Testis (tissue), 2 donors: ENCODE measurements at regions not wholly inside any gene's neighbourhood (a gene's known extent, or its start where the extent isn't known, plus 50 kb on each side); places are given as distances from the start of the nearest gene placed in this dataset.
A peak's percentile ranks its signal among the peaks of the same experiment; 100 is the strongest.

Experiments used
- DNase-seq: peaks from one replicate; pipeline ENCODE4 v3.0.0-alpha.2; 2019
- H3K27ac ChIP-seq, 2 donors: fragments of 200-600 bp; sonication (generic); one replicate each; pipeline ENCODE4 v1.5.1; 2019
- H3K27me3 ChIP-seq: fragments of 200-600 bp; sonication (generic); one replicate; pipeline ENCODE4 v1.5.1; 2019
- H3K36me3 ChIP-seq: fragments of 200-600 bp; sonication (generic); one replicate; pipeline ENCODE4 v1.5.1; 2017; ENCODE audit warnings: low read depth; ENCODE audit errors: missing control alignments
- H3K4me1 ChIP-seq: fragments of 200-600 bp; sonication (generic); one replicate; pipeline ENCODE4 v1.5.1; 2019
- H3K4me3 ChIP-seq, 2 donors: fragments of 200-600 bp; sonication (generic); one replicate each; pipeline ENCODE4 v1.5.1; 2017 to 2019
- H3K9me3 ChIP-seq: fragments of 200-600 bp; sonication (generic); one replicate; pipeline ENCODE4 v1.5.1; 2017
- POLR2A ChIP-seq: fragments of 450-650 bp; IDR thresholded peaks from one replicate; pipeline ENCODE4 v1.6.1; 2017; ENCODE audit warnings: antibody characterized with exemption, mild to moderate bottlenecking, moderate library complexity
- WGBS, 2 donors: methylation state at CpG; one replicate each; pipeline ENCODE4 v1.1.5; 2018; 5-methylcytosine and 5-hydroxymethylcytosine counted together
- intact Hi-C: fragments of 100-400 bp; cut with DNase I; formaldehyde crosslinking; loops from one replicate; pipeline ENCODE4 v1.15.1; 2023; ENCODE audit warnings: low total_unique reads
- TF ChIP-seq, protein P1 (sequence below), 3 experiments: fragments of 450-650 bp in 2 of 3; fragments of 200-600 bp in 1 of 3; sonication (generic) in 1 of 3; IDR thresholded peaks; one replicate each; pipeline ENCODE4 v1.5.1; 2016 to 2019; ENCODE audit warnings: antibody characterized with exemption in 3 of 3, mild to moderate bottlenecking in 2 of 3, moderate library complexity in 1 of 3

DNA sequence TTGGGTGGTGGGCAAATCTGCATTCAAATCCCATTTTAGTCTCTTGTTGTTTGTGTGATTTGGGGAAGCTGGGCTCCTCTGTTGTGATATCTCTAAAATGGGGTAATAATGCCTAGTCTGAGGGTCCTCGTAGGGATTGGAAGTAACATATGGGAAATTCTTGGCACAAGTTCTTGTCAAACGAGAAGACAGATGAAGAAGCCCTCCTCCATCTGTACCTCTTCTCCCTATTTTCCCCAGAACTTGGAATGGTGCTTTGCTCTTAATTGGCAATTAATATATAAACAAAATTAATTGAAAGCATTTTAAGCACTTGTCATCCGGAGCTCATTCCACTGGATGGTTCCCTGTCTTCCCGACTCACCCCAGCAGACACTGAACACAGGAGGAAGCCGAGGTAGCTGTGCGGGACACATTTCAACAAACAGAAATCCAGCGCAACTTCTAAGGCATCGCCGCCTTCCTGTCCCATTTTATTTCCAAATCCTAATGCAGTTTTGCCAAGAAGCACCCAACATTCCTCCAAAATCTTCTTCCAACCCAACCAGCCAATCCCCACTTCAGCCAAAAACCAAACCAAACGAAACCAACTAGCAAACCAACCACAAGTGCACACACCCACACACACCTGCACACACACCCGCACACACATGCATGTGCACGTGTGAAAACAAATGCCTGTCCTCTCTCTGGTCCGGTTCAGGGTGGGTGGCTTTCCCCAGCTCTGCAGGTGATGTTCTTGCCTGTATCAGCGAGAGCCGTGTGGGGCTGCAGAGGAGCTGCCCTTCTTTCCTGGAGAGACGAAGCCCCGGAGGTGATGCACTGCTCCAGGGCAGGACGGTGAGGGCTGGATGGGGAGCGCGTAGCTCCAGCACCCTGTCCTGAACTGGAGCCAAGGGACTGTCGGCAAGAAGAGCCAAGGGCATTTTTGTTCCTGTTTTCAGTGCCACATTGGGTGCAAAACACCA lies 100.8 kb upstream of the B3GAT1 start:
- 80 to 84% methylated on average over 21 of the region's 21 CpGs for WGBS, 2 donors
- no peaks in the 10 kb centered on the region for H3K9me3 ChIP-seq
- peak; percentile 2 for DNase-seq
- no peaks in the 10 kb centered on the region for H3K4me1 ChIP-seq
- intact Hi-C loops: no loop called here
- H3K27ac ChIP-seq: no peak overlapping the region
- TF ChIP-seq POLR2A: no peak
- TF ChIP-seq, protein P1, sequence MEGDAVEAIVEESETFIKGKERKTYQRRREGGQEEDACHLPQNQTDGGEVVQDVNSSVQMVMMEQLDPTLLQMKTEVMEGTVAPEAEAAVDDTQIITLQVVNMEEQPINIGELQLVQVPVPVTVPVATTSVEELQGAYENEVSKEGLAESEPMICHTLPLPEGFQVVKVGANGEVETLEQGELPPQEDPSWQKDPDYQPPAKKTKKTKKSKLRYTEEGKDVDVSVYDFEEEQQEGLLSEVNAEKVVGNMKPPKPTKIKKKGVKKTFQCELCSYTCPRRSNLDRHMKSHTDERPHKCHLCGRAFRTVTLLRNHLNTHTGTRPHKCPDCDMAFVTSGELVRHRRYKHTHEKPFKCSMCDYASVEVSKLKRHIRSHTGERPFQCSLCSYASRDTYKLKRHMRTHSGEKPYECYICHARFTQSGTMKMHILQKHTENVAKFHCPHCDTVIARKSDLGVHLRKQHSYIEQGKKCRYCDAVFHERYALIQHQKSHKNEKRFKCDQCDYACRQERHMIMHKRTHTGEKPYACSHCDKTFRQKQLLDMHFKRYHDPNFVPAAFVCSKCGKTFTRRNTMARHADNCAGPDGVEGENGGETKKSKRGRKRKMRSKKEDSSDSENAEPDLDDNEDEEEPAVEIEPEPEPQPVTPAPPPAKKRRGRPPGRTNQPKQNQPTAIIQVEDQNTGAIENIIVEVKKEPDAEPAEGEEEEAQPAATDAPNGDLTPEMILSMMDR (IDR thresholded peaks at IDR 0.05): no peak
- no peaks in the 10 kb centered on the region for H3K27me3 ChIP-seq
- H3K36me3 ChIP-seq: no peaks in the 10 kb centered on the region
- no peak overlapping the region for H3K4me3 ChIP-seq

DNA sequence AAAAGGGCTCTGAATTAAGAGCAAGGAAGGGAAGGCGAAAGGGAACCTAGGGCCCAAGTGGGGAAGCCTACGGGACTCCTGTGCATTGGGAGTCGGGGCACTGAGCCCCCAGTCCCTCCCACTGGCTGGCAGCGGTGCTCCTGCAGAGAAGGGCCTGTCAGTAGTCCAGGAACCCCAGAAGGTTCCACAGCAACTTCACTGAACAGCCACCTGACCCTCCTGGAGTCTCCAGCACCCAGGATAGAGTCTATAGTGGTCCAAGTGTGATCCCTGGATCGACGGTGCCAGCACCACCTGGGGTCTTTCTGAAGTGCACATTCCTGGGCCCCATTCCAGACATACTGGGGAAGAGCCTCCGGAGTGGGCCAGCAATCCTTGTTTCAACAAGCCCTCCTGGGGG lies 100.0 kb upstream of the B3GAT1 start:
- DNase-seq: no peak
- intact Hi-C loops: no loop called here
- no peak overlapping the region for H3K27ac ChIP-seq
- H3K9me3 ChIP-seq: no peaks in the 10 kb centered on the region
- no peaks in the 10 kb centered on the region for H3K36me3 ChIP-seq
- 80 to 85% methylated on average over 5 to 7 of the region's 7 CpGs for WGBS, 2 donors
- H3K4me3 ChIP-seq: no peak overlapping the region
- TF ChIP-seq, protein P1 (IDR thresholded peaks at IDR 0.05): no peak
- TF ChIP-seq POLR2A: no peak
- H3K27me3 ChIP-seq: no peaks in the 10 kb centered on the region
- no peaks in the 10 kb centered on the region for H3K4me1 ChIP-seq

DNA sequence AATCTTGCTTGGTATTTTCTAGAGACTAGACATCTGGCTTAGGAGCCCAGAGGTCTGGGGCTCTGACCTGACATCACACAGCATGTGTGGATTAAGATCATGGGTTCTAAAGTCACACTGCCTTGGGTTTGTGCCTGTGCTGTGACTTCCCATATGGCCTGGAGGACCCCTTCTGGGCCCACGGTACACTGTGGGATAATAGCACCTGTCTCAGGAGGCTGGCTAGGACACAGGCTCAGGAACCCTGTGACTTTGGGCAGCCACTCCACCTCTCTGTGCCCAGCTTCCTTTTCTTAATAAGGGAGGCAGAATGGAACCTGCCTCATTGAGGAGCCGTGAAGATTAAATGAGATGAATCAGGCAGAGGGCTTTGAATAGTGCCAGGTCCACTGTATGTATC lies 99.2 kb upstream of the B3GAT1 start:
- H3K36me3 ChIP-seq: no peaks in the 10 kb centered on the region
- no peak overlapping the region for H3K4me3 ChIP-seq
- intact Hi-C loops: no loop called here
- TF ChIP-seq, protein P1 (IDR thresholded peaks at IDR 0.05): no peak
- no peak for TF ChIP-seq POLR2A
- H3K9me3 ChIP-seq: no peaks in the 10 kb centered on the region
- peak; percentile 7 for DNase-seq
- no peaks in the 10 kb centered on the region for H3K4me1 ChIP-seq
- H3K27ac ChIP-seq: no peak overlapping the region
- 98 to 100% methylated on average over 2 of the region's 2 CpGs for WGBS, 2 donors
- no peaks in the 10 kb centered on the region for H3K27me3 ChIP-seq

DNA sequence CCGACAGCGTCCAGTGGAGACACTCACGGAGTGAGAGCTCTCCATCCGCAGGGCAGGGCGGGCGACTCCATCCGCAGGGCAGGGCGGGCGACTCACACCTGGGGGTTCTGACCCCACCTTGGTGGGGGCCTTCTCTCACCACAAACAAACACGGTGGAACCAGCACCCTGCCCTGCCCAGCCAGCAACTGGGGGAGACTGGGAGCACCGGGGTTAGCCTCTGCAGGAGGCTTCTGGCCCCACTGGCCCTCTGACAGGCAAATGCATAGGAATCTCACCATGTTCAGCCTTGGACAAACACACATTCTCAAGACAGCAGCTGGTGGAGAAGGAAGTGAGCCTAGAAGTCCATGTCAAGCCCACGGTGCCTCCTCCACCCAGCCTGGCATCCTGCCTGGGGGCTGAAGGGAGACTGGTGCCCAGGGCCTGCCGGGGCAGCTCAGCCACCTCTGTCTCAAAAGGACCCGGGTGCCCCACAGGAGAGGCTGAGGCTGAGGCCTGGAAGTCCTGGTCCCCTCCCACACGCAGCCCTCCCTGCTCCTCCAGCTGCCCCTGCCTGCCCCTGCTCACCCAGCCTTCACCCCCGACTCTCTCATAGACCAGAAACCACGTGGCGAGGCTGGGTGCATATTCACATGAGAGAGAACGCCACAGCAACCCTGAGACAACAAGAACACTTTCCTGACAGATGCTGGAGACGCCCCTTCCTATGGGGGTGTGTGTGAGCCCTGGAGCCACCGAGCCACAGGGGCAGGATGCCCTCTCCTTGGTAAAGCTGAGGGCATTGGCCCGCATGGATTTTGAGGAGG lies 98.4 kb upstream of the B3GAT1 start:
- WGBS, 2 donors: 58 to 62% methylated on average over 10 to 21 of the region's 22 CpGs
- Histone ChIP-seq H3K4me1 (no peaks in the 10 kb centered on the region), H3K9me3 (no peaks in the 10 kb centered on the region), H3K4me3 (no peak overlapping the region), H3K27ac (no peak overlapping the region), H3K27me3 (no peaks in the 10 kb centered on the region), H3K36me3 (no peaks in the 10 kb centered on the region)
- no peak for TF ChIP-seq POLR2A
- TF ChIP-seq, protein P1 (IDR thresholded peaks at IDR 0.05): no peak
- intact Hi-C loops: no loop called here
- no peak for DNase-seq
